ENCODE measurements at regions not wholly inside any gene's neighbourhood (a gene's known extent, or its start where the extent isn't known, plus 50 kb on each side); places are given as distances from the start of the nearest gene placed in this dataset.

- DNase-seq (ENCODE audit: low spot score), result no peak
- no peak for TF ChIP-seq CTCF (IDR thresholded peaks at IDR 0.05)
- Histone ChIP-seq H3K27ac (no peak overlapping the region), H3K4me3 (no peak overlapping the region)
Observed at GRCh38 chr14:38016497-38016896, 191.2 kb upstream of the SSTR1 start.

GRCh38 chr14:38021861-38022260 lies 185.8 kb upstream of the SSTR1 start:
- H3K27ac ChIP-seq, result no peak overlapping the region
- TF ChIP-seq CTCF (IDR thresholded peaks at IDR 0.05), result no peak
- no peak for DNase-seq (ENCODE audit: low spot score)
- no peak overlapping the region for H3K4me3 ChIP-seq

GRCh38 chr14:38022775-38023174 lies 184.9 kb upstream of the SSTR1 start:
- TF ChIP-seq CTCF (IDR thresholded peaks at IDR 0.05), result no peak
- Histone ChIP-seq H3K27ac (no peak overlapping the region), H3K4me3 (no peak overlapping the region)
- no peak for DNase-seq (ENCODE audit: low spot score)

DNA sequence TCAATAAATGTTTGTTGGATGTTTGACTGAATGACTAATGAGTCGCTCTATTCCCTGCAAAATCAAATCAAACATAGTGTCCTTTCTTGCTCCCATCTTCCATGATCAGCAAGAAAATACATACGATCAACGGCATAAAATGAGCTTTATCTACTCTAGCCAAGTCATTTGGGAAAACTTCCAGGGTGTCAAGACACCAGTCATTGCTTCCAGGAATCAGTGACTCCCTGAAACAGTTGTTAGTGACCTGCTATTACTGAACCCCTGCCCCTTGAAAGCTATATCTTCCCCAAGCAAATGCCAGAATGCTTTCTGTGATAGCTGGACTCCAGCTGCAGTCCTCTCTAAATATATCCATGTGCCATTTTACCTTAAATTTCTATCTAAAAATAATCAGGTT lies 169.5 kb upstream of the SSTR1 start:
- H3K4me3 ChIP-seq, result no peak overlapping the region
- no peak for TF ChIP-seq CTCF (IDR thresholded peaks at IDR 0.05)
- no peak for DNase-seq (ENCODE audit: low spot score)
- H3K27ac ChIP-seq, result no peak overlapping the region

DNA sequence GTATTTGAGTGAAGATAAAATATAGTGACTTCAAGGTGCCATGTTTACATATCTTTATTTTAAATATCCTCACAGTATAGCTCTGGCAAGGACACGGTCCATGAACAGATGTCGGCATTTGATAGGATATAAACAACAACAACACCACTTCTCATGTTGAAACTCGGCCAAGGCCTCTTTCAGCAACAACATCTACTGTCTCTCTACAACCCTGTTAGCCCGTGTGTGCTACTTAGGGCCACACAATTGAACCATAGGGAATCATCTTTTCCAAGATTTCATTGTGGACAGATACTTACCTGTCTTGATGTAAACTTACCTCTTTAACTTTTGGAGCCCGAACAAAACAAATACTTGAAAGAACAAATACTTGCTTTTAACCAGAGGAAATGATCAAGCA lies 168.7 kb upstream of the SSTR1 start:
- no peak overlapping the region for H3K4me3 ChIP-seq
- no peak overlapping the region for H3K27ac ChIP-seq
- no peak for DNase-seq (ENCODE audit: low spot score)
- TF ChIP-seq CTCF (IDR thresholded peaks at IDR 0.05), result no peak

- no peak for DNase-seq (ENCODE audit: low spot score)
- no peak overlapping the region for H3K4me3 ChIP-seq
- no peak overlapping the region for H3K27ac ChIP-seq
- no peak for TF ChIP-seq CTCF (IDR thresholded peaks at IDR 0.05)
Observed at GRCh38 chr14:38039496-38039895, 168.2 kb upstream of the SSTR1 start.

DNA sequence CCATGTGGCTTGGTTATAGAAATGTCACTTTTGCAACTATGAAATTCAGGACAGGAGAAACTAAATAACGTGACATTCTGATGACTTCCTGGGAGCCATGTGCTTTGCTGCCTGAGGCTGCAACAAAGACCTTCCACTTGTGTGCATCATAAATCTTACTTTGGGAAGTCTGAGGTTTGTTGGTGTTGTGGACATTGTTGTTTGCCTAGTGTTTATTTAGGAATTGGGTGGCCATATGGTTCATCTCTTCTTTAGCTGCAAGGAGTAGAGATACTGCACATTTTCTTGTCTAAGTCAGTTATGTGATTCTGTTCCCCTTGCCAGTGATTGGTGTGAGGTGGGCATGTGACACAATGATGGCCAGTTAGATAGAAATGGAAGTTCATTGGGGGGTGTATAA lies 167.3 kb upstream of the SSTR1 start:
- DNase-seq (ENCODE audit: low spot score), result no peak
- Histone ChIP-seq H3K27ac (no peak overlapping the region), H3K4me3 (no peak overlapping the region)
- no peak for TF ChIP-seq CTCF (IDR thresholded peaks at IDR 0.05)
